ENCODE measurements at regions not wholly inside any gene's neighbourhood (a gene's known extent, or its start where the extent isn't known, plus 50 kb on each side); places are given as distances from the start of the nearest gene placed in this dataset.

DNA sequence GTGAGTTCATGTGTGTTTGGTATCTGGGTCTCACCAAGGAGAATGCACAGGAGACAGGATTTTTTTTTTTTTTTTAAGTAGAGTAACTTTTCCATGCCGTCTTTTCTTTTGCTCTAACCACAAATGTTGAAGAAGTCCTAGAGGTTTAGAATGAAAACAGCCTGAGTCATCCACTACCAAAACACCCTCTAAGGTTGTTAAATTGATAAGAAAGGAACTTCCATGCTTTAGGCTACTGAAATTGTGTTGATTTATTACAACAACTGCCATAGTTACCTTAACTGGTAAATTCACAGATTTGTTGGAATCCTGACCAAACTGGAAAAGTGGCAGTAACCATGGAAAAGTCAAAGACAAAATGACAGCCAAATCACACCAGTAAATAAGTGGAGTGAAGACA, 375.6 kb downstream of the AMY1C start:
- ChIA-PET POLR2A (no interaction called here), CTCF (no interaction called here)
- Histone ChIP-seq H3K4me1 (ENCODE audit: control insufficient read depth, extremely low read depth, insufficient read depth, low read length) (no peaks in the 10 kb centered on the region), H3K79me2 (ENCODE audit: control insufficient read depth, insufficient read depth, low read length) (no peaks in the 10 kb centered on the region), H3K27me3 (ENCODE audit: control insufficient read depth in 2 of 2, insufficient read depth in 2 of 2, low read length in 2 of 2) (no peaks in the 10 kb centered on the region), H3K9ac (replicated peaks; ENCODE audit: extremely low read depth, insufficient read depth, low read length) (no peak overlapping the region), H3K4me3 (replicated peaks in 1 of 3; ENCODE audit: insufficient read depth in 1 of 3, low read depth in 1 of 3, low read length in 3 of 3) (no peak overlapping the region), H3K36me3 (ENCODE audit: control insufficient read depth in 2 of 2, extremely low read depth in 1 of 2, insufficient read depth in 2 of 2, low read length in 2 of 2) (no peaks in the 10 kb centered on the region), H3K9me1 (replicated peaks; ENCODE audit: control insufficient read depth, extremely low read depth, insufficient read depth, low read length) (no peaks in the 10 kb centered on the region), H3K9me3 (replicated peaks; ENCODE audit: control insufficient read depth, insufficient read depth, low read length) (no peaks in the 10 kb centered on the region), H4K20me1 (replicated peaks; ENCODE audit: control insufficient read depth, extremely low read depth, insufficient read depth, low read length) (no peaks in the 10 kb centered on the region), H3K4me2 (ENCODE audit: insufficient read depth, low read length) (no peak overlapping the region), H2AFZ (ENCODE audit: low read depth, low read length) (no peak overlapping the region), H3K27ac (ENCODE audit: insufficient read depth, low read depth, low read length) (no peak overlapping the region)
- no peak for DNase-seq (ENCODE audit: low read depth, low spot score)
- no peak for FAIRE-seq
- dilution Hi-C loops (cut with MboI; ENCODE audit: extremely low pct_ligation_motif_present, low sequenced_read_pairs), result no loop called here
- BruUV-seq (replicated peaks), result no TSS peak
- intact Hi-C loops (cut with micrococcal nuclease), result no loop called here
- TF ChIP-seq, protein P1, sequence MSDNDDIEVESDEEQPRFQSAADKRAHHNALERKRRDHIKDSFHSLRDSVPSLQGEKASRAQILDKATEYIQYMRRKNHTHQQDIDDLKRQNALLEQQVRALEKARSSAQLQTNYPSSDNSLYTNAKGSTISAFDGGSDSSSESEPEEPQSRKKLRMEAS (IDR thresholded peaks at IDR 0.05; ENCODE audit: insufficient read depth, insufficient read length), result no peak
- TF ChIP-seq FOS (IDR thresholded peaks at IDR 0.05; ENCODE audit: borderline replicate concordance, insufficient read depth, low read length) (no peak), GATA2 (IDR thresholded peaks at IDR 0.05; ENCODE audit: insufficient read depth, insufficient read length, low read depth, low read length) (no peak), POLR2AphosphoS5 (IDR thresholded peaks at IDR 0.05; ENCODE audit: insufficient read depth, low read depth, low read length) (no peak), POLR2A (IDR thresholded peaks at IDR 0.05; ENCODE audit: low read depth, low read length) (no peak), CTCF (IDR thresholded peaks at IDR 0.05; ENCODE audit: extremely low read depth in 1 of 2, insufficient read depth in 1 of 2, low read depth in 1 of 2, low read length in 2 of 2) (no peak), MYC (IDR thresholded peaks at IDR 0.05; ENCODE audit: low read depth, low read length) (no peak), EZH2 (IDR thresholded peaks at IDR 0.05; ENCODE audit: borderline replicate concordance, low read depth, low read length, severe bottlenecking) (no peak), JUN (IDR thresholded peaks at IDR 0.05; ENCODE audit: borderline replicate concordance, insufficient read depth, insufficient read length, low read depth) (no peak)

Measured in endothelial cell of umbilical vein (primary cell).